Esophagus muscularis mucosa (tissue), 3 donors: ENCODE measurements at regions not wholly inside any gene's neighbourhood (a gene's known extent, or its start where the extent isn't known, plus 50 kb on each side); places are given as distances from the start of the nearest gene placed in this dataset.

Source experiments
- POLR2AphosphoS5 ChIP-seq, 2 donors: sonication (generic); formaldehyde crosslinking; IDR thresholded peaks; one replicate each; pipeline ENCODE4 v1.6.1; 2017; ENCODE audit warnings: antibody characterized with exemption in 2 of 2
- TF ChIP-seq, protein P1 (sequence below), 3 experiments: fragments of 200-600 bp in 2 of 3; fragments of 450-650 bp in 1 of 3; sonication (generic) in 2 of 3; IDR thresholded peaks; one replicate each; pipeline ENCODE4 v1.5.1; 2017 to 2019; ENCODE audit warnings: antibody characterized with exemption in 3 of 3, mild to moderate bottlenecking in 2 of 3, moderate library complexity in 1 of 3

DNA sequence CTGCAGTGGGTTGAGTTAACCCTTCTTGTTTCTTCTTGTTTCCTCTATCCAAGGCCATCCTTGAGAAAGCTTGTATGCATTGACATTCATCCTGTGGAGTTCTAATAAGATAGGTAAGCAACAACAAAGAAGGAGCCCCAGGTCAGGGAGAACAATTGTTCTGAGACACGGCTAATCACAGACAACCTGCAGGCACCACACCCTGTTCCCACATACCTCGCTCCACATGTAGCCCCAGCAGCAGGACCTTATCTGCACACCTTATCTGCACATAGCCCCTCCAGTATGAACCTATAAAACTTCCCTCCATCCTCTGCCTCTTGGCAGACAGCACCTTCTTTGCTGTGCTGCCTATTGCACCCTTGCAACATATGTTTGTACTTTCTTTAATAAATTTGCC lies 129.1 kb downstream of the MSL3 start:
- TF ChIP-seq POLR2AphosphoS5 (IDR thresholded peaks at IDR 0.05): no peak
- TF ChIP-seq, protein P1, sequence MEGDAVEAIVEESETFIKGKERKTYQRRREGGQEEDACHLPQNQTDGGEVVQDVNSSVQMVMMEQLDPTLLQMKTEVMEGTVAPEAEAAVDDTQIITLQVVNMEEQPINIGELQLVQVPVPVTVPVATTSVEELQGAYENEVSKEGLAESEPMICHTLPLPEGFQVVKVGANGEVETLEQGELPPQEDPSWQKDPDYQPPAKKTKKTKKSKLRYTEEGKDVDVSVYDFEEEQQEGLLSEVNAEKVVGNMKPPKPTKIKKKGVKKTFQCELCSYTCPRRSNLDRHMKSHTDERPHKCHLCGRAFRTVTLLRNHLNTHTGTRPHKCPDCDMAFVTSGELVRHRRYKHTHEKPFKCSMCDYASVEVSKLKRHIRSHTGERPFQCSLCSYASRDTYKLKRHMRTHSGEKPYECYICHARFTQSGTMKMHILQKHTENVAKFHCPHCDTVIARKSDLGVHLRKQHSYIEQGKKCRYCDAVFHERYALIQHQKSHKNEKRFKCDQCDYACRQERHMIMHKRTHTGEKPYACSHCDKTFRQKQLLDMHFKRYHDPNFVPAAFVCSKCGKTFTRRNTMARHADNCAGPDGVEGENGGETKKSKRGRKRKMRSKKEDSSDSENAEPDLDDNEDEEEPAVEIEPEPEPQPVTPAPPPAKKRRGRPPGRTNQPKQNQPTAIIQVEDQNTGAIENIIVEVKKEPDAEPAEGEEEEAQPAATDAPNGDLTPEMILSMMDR (IDR thresholded peaks at IDR 0.05): no peak
